ENCODE measurements at regions not wholly inside any gene's neighbourhood (a gene's known extent, or its start where the extent isn't known, plus 50 kb on each side); places are given as distances from the start of the nearest gene placed in this dataset.

- TF ChIP-seq, protein P1, sequence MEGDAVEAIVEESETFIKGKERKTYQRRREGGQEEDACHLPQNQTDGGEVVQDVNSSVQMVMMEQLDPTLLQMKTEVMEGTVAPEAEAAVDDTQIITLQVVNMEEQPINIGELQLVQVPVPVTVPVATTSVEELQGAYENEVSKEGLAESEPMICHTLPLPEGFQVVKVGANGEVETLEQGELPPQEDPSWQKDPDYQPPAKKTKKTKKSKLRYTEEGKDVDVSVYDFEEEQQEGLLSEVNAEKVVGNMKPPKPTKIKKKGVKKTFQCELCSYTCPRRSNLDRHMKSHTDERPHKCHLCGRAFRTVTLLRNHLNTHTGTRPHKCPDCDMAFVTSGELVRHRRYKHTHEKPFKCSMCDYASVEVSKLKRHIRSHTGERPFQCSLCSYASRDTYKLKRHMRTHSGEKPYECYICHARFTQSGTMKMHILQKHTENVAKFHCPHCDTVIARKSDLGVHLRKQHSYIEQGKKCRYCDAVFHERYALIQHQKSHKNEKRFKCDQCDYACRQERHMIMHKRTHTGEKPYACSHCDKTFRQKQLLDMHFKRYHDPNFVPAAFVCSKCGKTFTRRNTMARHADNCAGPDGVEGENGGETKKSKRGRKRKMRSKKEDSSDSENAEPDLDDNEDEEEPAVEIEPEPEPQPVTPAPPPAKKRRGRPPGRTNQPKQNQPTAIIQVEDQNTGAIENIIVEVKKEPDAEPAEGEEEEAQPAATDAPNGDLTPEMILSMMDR (IDR thresholded peaks at IDR 0.05): no peak
- no peak for TF ChIP-seq POLR2A (IDR thresholded peaks at IDR 0.05)
Observed at GRCh38 chr15:31226021-31226420, 100.6 kb upstream of the KLF13 start.

All from testis (tissue), 2 donors.